ENCODE measurements at regions not wholly inside any gene's neighbourhood (a gene's known extent, or its start where the extent isn't known, plus 50 kb on each side); places are given as distances from the start of the nearest gene placed in this dataset.

- TF ChIP-seq EZH2 (IDR thresholded peaks at IDR 0.05) = no peak
- TF ChIP-seq, protein P1, sequence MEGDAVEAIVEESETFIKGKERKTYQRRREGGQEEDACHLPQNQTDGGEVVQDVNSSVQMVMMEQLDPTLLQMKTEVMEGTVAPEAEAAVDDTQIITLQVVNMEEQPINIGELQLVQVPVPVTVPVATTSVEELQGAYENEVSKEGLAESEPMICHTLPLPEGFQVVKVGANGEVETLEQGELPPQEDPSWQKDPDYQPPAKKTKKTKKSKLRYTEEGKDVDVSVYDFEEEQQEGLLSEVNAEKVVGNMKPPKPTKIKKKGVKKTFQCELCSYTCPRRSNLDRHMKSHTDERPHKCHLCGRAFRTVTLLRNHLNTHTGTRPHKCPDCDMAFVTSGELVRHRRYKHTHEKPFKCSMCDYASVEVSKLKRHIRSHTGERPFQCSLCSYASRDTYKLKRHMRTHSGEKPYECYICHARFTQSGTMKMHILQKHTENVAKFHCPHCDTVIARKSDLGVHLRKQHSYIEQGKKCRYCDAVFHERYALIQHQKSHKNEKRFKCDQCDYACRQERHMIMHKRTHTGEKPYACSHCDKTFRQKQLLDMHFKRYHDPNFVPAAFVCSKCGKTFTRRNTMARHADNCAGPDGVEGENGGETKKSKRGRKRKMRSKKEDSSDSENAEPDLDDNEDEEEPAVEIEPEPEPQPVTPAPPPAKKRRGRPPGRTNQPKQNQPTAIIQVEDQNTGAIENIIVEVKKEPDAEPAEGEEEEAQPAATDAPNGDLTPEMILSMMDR (IDR thresholded peaks at IDR 0.05) = no peak
- TF ChIP-seq EZH2phosphoT487 (IDR thresholded peaks at IDR 0.05) = no peak
Measured at GRCh38 chr9:134545543-134546245, 95.9 kb upstream of the COL5A1 start.
